ENCODE measurements at regions not wholly inside any gene's neighbourhood (a gene's known extent, or its start where the extent isn't known, plus 50 kb on each side); places are given as distances from the start of the nearest gene placed in this dataset.

GRCh38 chr2:65655000-65655399 is 222.6 kb upstream of the SPRED2 start:
- no TSS peak for BruUV-seq (replicated peaks)
- in situ Hi-C loops (cut with MboI; ENCODE audit: low sequenced_read_pairs), result no loop called here

More at GRCh38 chr2:65655000-65655399, 222.6 kb upstream of the SPRED2 start:
- Histone ChIP-seq H3K79me1 (ENCODE audit: low read depth in 1 of 2, low read length in 2 of 2) (no peaks in the 10 kb centered on the region), H4K8ac (ENCODE audit: low read depth in 2 of 2, low read length in 2 of 2) (no peak overlapping the region), H3K14ac (replicated peaks; ENCODE audit: low read depth, low read length) (no peak overlapping the region), H2BK5ac (ENCODE audit: low read depth, low read length, poor library complexity, severe bottlenecking) (no peak overlapping the region), H3K23ac (ENCODE audit: low read depth, low read length) (no peak overlapping the region), H4K91ac (ENCODE audit: insufficient read depth, low read depth, low read length) (no peak overlapping the region), H2BK120ac (ENCODE audit: low read depth, low read length) (no peak overlapping the region), H4K5ac (ENCODE audit: low read depth, low read length) (no peak overlapping the region), H3K9me1 (ENCODE audit: insufficient read depth, low read length) (peaks cover 3% of the 10 kb centered on the region; the same call in 1 of the 2 replicates), H3K27me3 (ENCODE audit: control insufficient read depth, insufficient read depth, low read length) (peaks cover 41% of the 10 kb centered on the region), H3K18ac (ENCODE audit: low read depth, low read length) (no peak overlapping the region), H2BK20ac (ENCODE audit: low read depth, low read length) (no peak overlapping the region), H4K20me1 (ENCODE audit: insufficient read depth, low read length) (no peaks in the 10 kb centered on the region), H3K9me3 (ENCODE audit: control insufficient read depth, insufficient read depth, low read length) (no peaks in the 10 kb centered on the region), H3K27ac (ENCODE audit: insufficient read depth, low read length) (no peak overlapping the region), H2BK15ac (ENCODE audit: low read depth, low read length) (no peak overlapping the region), H3K9ac (ENCODE audit: low read depth, low read length) (no peak overlapping the region), H2AK5ac (ENCODE audit: low read depth, low read length) (no peak overlapping the region), H3K56ac (ENCODE audit: extremely low read depth, insufficient read depth, low read length) (no peak overlapping the region), H3K4me1 (ENCODE audit: control insufficient read depth, insufficient read depth, low read length) (peaks cover 6% of the 10 kb centered on the region), H2AFZ (replicated peaks; ENCODE audit: low read length, poor library complexity) (no peak overlapping the region), H3K4me2 (ENCODE audit: low read depth, low read length) (no peak overlapping the region), H2AK9ac (replicated peaks; ENCODE audit: low read depth, low read length, poor library complexity) (no peak overlapping the region), H3K4ac (ENCODE audit: low read depth, low read length) (no peak overlapping the region), H3K4me3 (ENCODE audit: insufficient read depth, low read depth, low read length) (no peak overlapping the region), H3K36me3 (ENCODE audit: control insufficient read depth, insufficient read depth, low read length) (no peaks in the 10 kb centered on the region)
- ATAC-seq (ENCODE audit: low read depth), result no peak
- DNase-seq, result no peak
- no CpG with 5 or more reads among the region's 5 CpGs for WGBS, 2 experiments (ENCODE audit: extremely low coverage in 2 of 2, insufficient read length in 1 of 2)
- dilution Hi-C loops (cut with HindIII; ENCODE audit: low sequenced_read_pairs, unreplicated experiment), result no loop called here
- intact Hi-C loops (cut with micrococcal nuclease), result loop anchor here (5.0 kb wide), 1 partner anchor 767 kb away; no protein-coding TSS in a partner anchor
- TF ChIP-seq SMC3 (IDR thresholded peaks at IDR 0.05; ENCODE audit: low read depth, low read length) (no peak), RCOR1 (IDR thresholded peaks at IDR 0.05; ENCODE audit: insufficient replicate concordance, low read length) (no peak), CTCF (conservative IDR thresholded peaks at IDR 0.05; ENCODE audit: low read depth, low read length) (no peak), USF2 (IDR thresholded peaks at IDR 0.05; ENCODE audit: low read depth, low read length) (no peak), FOS (IDR thresholded peaks at IDR 0.05; ENCODE audit: low read depth, low read length) (no peak), CEBPB (IDR thresholded peaks at IDR 0.05; ENCODE audit: low read depth, low read length) (no peak), RFX5 (IDR thresholded peaks at IDR 0.05; ENCODE audit: low read depth, low read length) (no peak), POLR2A (IDR thresholded peaks at IDR 0.05; ENCODE audit: low read depth, low read length) (no peak), RAD21 (IDR thresholded peaks at IDR 0.05; ENCODE audit: low read length) (no peak), MAFK (IDR thresholded peaks at IDR 0.05; ENCODE audit: low read depth, low read length) (no peak), CHD1 (IDR thresholded peaks at IDR 0.05; ENCODE audit: low read depth, low read length) (no peak), MAZ (IDR thresholded peaks at IDR 0.05; ENCODE audit: borderline replicate concordance, low read depth, low read length) (no peak)
- POLR2A ChIA-PET (ENCODE audit: unreplicated experiment), result no interaction called here
- CTCF ChIA-PET, result no interaction called here

All from IMR-90 (cell line).